ENCODE measurements at regions not wholly inside any gene's neighbourhood (a gene's known extent, or its start where the extent isn't known, plus 50 kb on each side); places are given as distances from the start of the nearest gene placed in this dataset.

DNA sequence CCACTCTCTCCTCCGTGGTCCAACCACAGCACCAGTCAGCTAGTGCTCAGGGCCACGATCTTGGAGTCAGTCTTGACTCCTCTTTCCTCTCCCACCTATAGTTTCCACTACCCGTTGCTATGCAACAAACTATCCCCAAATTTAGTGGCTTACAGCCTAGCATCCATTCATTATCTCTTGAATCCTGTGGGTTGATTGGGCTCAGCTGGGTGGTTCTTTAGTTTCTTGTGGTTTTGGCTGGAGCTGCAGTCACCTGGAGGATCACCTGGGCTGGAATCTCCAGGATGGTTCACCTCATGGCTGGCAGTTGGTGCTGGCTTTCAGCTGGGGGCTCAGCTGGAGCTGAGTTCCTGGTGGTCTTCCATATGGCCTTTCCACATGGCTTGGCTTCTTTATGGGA lies 149.9 kb downstream of the ASB1 start:
- intact Hi-C loops (cut with micrococcal nuclease): loop anchor here (10.0 kb wide), 1 partner anchor 208 kb away; no protein-coding TSS in a partner anchor

GRCh38 chr2:238578256-238578655 lies 151.5 kb downstream of the ASB1 start:
- intact Hi-C loops (cut with micrococcal nuclease): loop anchor here (10.0 kb wide), 1 partner anchor 207 kb away; no protein-coding TSS in a partner anchor

DNA sequence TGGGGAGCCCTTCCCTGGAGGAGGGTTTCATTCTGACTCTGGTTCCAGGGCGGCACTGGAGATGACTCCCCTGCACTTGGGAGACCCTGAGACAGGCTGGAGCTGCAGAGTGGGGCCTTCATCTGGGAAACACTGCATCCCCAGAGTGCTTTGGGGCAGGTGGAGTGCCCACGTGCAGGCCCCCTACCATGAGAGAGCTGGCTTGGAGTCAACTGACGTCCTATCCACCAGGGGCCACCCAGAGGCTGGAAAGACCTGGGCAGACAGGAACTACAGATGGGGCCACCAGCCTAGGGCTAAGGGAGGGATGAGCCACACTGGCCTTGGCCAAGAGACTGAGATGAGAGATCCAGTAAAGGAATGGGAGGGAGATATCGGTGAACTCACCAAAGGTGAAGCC lies 153.8 kb downstream of the ASB1 start:
- intact Hi-C loops (cut with micrococcal nuclease): no loop called here

GRCh38 chr2:238581126-238581525 lies 154.4 kb downstream of the ASB1 start:
- intact Hi-C loops (cut with micrococcal nuclease): no loop called here

DNA sequence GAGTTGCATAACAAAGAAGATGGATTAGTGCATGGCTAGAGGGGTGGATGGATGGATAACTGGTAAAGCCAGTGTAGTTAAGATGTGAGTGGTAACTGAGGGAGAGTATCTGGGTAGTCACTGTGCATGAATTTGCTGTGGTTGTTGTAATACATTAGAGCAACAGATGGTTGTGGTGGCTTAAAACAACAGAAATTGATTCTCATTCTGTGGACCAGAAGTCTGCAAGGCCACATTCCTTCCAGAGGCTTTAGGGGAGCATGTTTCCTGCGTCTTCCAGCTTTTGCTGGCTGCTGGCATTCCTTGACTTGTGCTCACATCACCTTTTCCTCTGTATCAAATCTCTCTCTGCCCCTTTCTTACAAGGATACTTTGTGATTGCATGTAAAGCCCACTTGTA lies 155.4 kb downstream of the ASB1 start:
- intact Hi-C loops (cut with micrococcal nuclease): no loop called here

- intact Hi-C loops (cut with micrococcal nuclease): no loop called here
These were observed 157.9 kb downstream of the ASB1 start for GRCh38 chr2:238584617-238585016.

GRCh38 chr2:238585836-238586821 lies 159.4 kb downstream of the ASB1 start:
- intact Hi-C loops (cut with micrococcal nuclease): no loop called here

DNA sequence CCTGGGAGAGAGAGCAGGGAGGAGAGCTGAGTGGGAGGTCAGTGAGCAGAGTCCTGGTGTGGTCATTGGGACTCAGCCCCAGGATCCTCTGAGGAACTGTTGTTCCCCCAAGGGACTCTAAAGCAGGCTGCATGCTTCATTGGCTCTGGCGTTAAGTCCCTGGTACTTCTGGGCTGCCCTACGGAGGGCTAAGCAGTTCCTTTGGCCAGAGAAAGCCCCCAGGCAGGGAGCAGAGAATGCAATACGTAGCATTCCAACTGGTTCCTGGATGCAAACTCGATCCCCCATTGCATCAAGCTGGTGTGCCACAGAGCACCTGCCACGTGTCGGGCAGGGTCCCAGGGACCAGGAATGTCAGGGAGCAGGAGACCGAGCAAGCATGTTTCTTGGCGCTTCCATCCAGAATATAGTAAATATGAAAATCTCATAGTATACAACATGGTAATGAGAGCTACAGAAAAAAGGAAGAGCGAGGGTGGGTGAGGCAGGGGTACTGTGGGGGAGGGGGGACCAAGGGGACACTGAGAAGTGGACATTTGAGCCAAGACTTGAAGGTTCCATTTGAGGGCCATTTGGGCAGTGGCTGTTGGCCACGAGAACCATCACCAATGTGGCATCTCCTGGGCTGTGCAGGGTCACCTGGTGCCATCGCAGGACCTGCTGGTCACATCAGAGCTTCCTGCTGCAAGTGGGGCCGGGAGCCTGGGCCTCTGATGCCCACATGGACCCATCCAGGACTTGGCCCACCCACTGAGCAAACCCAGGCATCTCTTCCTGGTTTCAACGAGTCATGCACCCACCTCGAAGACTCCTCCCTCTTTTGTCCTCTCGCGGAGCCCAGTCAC lies 160.4 kb downstream of the ASB1 start:
- intact Hi-C loops (cut with micrococcal nuclease): no loop called here

GRCh38 chr2:238587776-238588660 lies 161.3 kb downstream of the ASB1 start:
- intact Hi-C loops (cut with micrococcal nuclease): no loop called here

GRCh38 chr2:238589591-238590460 lies 163.1 kb downstream of the ASB1 start:
- intact Hi-C loops (cut with micrococcal nuclease): no loop called here

- intact Hi-C loops (cut with micrococcal nuclease): no loop called here
These were observed 165.0 kb downstream of the ASB1 start for GRCh38 chr2:238591732-238592131.

GRCh38 chr2:238593236-238593635 lies 166.5 kb downstream of the ASB1 start:
- intact Hi-C loops (cut with micrococcal nuclease): no loop called here

DNA sequence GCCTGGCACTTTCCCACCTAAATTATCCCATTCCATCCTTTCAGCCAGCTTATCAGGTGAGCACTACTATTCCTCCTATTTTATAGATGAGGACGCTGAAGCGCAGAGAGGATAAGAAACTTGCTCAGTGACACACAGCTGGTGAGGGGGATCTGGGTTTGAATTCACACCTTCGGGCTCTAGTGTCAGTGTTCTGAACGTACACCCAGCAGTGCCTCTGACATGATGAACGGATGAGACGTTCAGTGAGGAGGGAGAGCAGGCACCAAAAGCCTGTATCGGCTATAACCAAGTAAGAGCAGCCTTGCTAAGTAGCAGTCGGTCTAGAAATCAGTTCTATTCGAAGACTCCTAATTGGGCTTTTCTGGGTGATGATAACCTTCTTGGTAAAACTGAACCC lies 167.0 kb downstream of the ASB1 start:
- intact Hi-C loops (cut with micrococcal nuclease): no loop called here

DNA sequence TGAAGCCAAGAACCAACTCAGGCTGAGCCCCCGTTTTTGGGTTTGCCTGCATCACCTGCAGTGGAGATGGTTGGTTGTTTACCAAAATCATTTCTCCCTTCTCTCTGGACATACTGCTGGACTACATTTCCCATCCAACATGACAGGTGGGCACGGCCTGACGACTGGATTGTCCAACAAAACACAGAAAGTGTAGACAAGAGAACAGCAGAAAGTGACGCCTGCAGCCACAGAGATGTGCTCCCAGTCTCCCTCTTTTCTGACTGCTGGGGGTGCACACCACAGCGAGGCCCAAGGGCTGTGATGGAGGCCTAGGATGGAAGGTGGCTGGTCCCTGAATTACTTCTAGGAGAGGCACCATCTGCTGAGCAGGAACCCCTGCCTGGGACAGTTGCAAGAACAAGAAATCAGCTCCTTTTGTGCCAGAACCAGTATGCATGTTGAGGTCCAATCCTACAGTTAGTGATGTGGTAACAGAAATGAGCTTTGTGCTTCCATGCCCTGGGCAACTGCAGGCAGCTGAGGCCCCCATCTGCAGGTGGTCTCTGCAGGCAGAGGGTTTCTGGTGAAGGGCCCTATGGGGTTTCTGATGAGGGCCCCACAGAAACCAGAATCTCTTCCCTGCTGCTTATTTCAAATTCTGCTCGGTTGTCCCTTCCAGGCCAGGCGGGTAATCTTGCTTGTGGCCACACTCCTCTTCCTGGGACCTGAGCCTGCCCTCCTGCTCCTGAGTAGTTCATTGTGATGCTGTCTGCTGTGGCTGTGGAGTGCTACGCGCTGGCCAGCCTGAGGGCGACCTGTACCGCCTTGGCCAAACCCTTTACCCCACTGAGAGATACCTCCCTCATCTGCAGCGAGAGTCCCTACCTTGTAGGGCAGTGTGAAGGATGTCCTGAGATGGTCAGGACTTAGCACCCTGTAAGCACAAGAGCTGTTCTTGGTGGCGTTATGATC lies 168.3 kb downstream of the ASB1 start:
- intact Hi-C loops (cut with micrococcal nuclease): no loop called here

- intact Hi-C loops (cut with micrococcal nuclease): no loop called here
These were observed 169.2 kb downstream of the ASB1 start for GRCh38 chr2:238595750-238596570.

- intact Hi-C loops (cut with micrococcal nuclease): no loop called here
These were observed 170.1 kb downstream of the ASB1 start for GRCh38 chr2:238596571-238597551.

Data from T-helper 1 cell treated with Interleukin-12 subunit alpha and Interleukin-12 subunit beta and Interleukin-4 antibody, amounts not matched to agents 30 ng/mL and 1 ng/mL, for 36 hours (primary cell).